ENCODE measurements at regions not wholly inside any gene's neighbourhood (a gene's known extent, or its start where the extent isn't known, plus 50 kb on each side); places are given as distances from the start of the nearest gene placed in this dataset.

DNA sequence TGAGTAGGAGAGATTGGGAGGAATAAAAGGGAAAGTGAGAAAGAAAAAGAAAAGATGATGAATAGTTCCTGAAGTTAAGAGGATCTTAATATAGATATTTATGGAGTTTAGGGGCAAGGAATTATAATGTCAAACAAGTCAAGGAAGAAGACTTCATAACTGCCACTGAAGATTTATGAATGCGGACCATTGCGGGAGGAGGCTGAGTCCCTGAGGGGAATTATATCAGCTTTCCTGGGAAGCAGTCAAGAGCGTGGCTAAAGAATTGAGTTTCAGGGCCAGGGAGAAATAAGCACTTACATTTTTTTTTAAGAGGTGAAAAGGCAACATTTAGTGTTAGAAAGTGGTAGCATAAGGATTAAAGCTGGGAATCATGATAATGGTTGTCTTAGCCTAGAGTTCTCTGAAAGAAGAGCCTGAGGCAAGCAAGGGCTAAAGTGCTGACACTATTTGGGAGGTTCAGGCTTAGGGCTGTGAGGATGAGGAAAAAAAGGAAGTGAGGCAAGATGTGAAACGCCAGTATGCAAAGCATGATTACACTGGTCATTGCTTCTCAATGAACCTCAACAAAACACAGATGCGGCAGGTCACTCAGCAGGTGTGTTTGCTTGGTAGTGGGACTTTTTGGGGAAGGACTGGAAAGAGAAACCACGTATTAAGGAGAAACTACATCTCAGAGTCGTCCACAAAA is 217.1 kb downstream of the SLC4A3 start:
- ChIA-PET CTCF (interaction anchor here (0.5 kb wide), 1 partner anchor 169 kb away, joined by 3 read pairs; no protein-coding TSS in a partner anchor), POLR2A (no interaction called here)
- DNase-seq (ENCODE audit: extremely low spot score), result no peak
- no peak for TF ChIP-seq FOXM1 (IDR thresholded peaks at IDR 0.05; ENCODE audit: borderline replicate concordance)
- TF ChIP-seq, protein P1, sequence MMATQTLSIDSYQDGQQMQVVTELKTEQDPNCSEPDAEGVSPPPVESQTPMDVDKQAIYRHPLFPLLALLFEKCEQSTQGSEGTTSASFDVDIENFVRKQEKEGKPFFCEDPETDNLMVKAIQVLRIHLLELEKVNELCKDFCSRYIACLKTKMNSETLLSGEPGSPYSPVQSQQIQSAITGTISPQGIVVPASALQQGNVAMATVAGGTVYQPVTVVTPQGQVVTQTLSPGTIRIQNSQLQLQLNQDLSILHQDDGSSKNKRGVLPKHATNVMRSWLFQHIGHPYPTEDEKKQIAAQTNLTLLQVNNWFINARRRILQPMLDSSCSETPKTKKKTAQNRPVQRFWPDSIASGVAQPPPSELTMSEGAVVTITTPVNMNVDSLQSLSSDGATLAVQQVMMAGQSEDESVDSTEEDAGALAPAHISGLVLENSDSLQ (IDR thresholded peaks at IDR 0.05), result peak; percentile 84
- TF ChIP-seq BHLHE40 (IDR thresholded peaks at IDR 0.05; ENCODE audit: borderline replicate concordance), result no peak

DNA sequence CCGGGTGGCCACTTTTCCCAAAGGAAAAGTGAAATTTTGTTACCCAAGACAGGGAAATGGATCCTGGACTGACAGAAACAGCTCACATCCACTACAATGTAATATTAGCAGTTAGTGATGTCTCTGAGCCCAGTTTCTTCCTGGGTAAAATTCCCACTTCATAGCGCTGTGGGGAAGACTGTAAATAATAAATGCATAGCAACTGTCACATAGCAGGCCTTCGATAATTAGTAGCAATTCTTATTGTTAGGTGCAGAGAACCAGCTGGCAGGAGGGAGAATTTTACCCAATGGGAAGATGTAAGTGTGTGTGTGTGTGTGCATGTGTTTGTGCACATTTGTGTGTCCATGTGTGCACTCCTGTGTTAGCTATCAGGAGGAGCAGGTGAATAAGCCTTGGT is 221.5 kb downstream of the SLC4A3 start:
- ChIA-PET POLR2A (no interaction called here), CTCF (interaction anchor here (0.9 kb wide), 1 partner anchor 22 kb away, joined by 4 read pairs; no protein-coding TSS in a partner anchor)
- TF ChIP-seq ARNT (IDR thresholded peaks at IDR 0.05) (no peak), FOXM1 (IDR thresholded peaks at IDR 0.05; ENCODE audit: borderline replicate concordance) (no peak)
- DNase-seq (ENCODE audit: extremely low spot score), result no peak

DNA sequence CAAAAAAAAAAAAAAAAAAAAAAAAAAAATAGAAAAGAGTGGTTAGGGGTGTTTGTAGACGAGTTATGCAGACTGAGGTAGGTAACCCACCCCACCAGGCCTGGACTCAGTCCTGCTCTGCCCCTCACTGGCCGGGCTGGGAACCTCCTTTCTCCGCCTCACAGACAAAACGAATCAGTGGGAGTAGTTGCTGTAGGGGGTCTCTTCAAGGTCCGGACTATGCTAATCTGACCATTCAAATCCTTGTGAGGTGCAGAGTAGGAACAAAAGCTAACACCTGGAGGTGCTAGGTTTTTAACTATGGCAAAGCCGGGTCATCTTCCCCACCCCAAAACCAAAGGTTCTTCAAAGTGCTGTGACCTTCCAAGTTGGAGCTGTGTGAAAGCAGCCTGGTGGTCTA is 223.7 kb downstream of the SLC4A3 start:
- CTCF ChIA-PET, result interaction anchor here (0.7 to 1.0 kb wide), 2 partner anchors 20 to 106 kb away, joined by 4 to 7 read pairs; no protein-coding TSS in a partner anchor
- TF ChIP-seq ZNF384 (IDR thresholded peaks at IDR 0.05) (no peak), NFRKB (IDR thresholded peaks at IDR 0.05) (no peak), SP1 (IDR thresholded peaks at IDR 0.05) (no peak), FOXA1 (IDR thresholded peaks at IDR 0.05) (no peak), ELF4 (IDR thresholded peaks at IDR 0.05) (no peak), HDGF (IDR thresholded peaks at IDR 0.05; ENCODE audit: borderline replicate concordance) (no peak), TARDBP (IDR thresholded peaks at IDR 0.05) (no peak), FOXK2 (IDR thresholded peaks at IDR 0.05) (no peak), CTBP1 (IDR thresholded peaks at IDR 0.05; ENCODE audit: borderline replicate concordance) (no peak), LEF1 (IDR thresholded peaks at IDR 0.05; ENCODE audit: borderline replicate concordance) (no peak), ARNT (IDR thresholded peaks at IDR 0.05) (no peak), FOXM1 (IDR thresholded peaks at IDR 0.05; ENCODE audit: borderline replicate concordance) (no peak), SUZ12 (IDR thresholded peaks at IDR 0.05) (no peak), L3MBTL2 (conservative IDR thresholded peaks at IDR 0.05) (no peak)
- TF ChIP-seq, protein P1 (IDR thresholded peaks at IDR 0.05), result no peak
- DNase-seq (ENCODE audit: extremely low spot score), result peak; percentile 21
- POLR2A ChIA-PET, result no interaction called here

DNA sequence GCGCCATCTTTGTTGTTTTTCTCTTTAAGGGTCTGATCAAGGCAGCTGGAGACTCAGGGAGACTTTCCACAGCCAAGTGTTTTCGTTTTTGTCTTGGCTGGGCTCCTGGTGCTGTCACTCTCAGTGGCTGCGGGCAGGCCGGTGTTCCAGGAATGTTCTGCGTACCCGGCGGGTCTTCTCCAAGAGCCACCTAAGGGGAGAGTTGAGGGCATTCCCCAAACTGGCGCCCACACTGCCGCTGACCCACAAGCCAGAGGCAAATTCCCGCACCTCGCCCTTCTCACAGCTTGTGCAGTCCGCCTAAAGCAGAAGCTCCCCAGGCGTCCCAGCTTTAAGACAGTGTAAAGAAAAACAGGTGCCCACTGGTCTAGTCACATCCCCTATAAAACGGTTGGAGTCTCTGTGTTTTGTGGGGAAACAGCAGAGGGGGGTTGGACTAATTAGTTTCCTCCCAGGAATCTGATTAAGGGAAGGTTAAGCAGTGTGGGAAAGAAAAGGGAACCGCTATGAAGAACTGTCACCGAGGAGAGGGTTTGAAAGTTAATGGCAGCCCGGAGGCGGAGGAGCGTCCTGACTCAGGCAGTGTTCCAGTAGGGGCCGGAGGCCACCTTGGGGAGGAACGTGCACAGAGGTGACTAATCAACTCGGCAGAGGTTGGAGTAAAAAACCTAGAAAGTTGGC is 224.5 kb downstream of the SLC4A3 start:
- no peak for TF ChIP-seq LEF1 (IDR thresholded peaks at IDR 0.05; ENCODE audit: borderline replicate concordance)
- TF ChIP-seq SUZ12 (IDR thresholded peaks at IDR 0.05), result no peak
- no peak for TF ChIP-seq NFRKB (IDR thresholded peaks at IDR 0.05)
- no peak for TF ChIP-seq L3MBTL2 (conservative IDR thresholded peaks at IDR 0.05)
- TF ChIP-seq FOXK2 (IDR thresholded peaks at IDR 0.05), result no peak
- no peak for TF ChIP-seq BHLHE40 (IDR thresholded peaks at IDR 0.05; ENCODE audit: borderline replicate concordance)
- no peak for TF ChIP-seq ELF4 (IDR thresholded peaks at IDR 0.05)
- no peak for TF ChIP-seq CTBP1 (IDR thresholded peaks at IDR 0.05; ENCODE audit: borderline replicate concordance)
- no peak for TF ChIP-seq FOXM1 (IDR thresholded peaks at IDR 0.05; ENCODE audit: borderline replicate concordance)
- no peak for TF ChIP-seq FOXA1 (IDR thresholded peaks at IDR 0.05)
- no peak for TF ChIP-seq ARNT (IDR thresholded peaks at IDR 0.05)
- TF ChIP-seq, protein P1 (IDR thresholded peaks at IDR 0.05), result no peak
- no peak for TF ChIP-seq TARDBP (IDR thresholded peaks at IDR 0.05)
- TF ChIP-seq SP1 (IDR thresholded peaks at IDR 0.05), result no peak
- TF ChIP-seq ZNF384 (IDR thresholded peaks at IDR 0.05), result no peak
- TF ChIP-seq HDGF (IDR thresholded peaks at IDR 0.05; ENCODE audit: borderline replicate concordance), result no peak
- ChIA-PET POLR2A (no interaction called here), CTCF (no interaction called here)
- peak; percentile 45 for DNase-seq (ENCODE audit: extremely low spot score)

DNA sequence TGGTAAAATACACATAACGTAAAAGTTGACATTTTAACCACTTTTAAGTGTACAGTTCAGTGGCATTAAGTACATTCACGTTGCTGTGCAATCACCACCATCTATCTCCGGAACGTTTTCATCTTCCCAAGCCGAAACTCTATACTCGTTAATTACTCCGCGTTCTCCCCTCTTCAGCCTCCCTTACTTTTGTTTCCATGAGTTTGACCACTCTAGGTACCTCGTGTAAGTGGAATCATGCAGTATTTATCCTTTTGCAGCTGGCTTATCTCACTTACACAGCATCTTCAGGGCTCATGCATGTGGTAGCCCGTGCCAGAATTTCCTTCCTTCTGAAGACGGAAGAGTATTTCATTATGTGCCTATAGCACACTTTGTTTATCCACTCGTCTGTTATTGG is 225.2 kb downstream of the SLC4A3 start:
- POLR2A ChIA-PET, result no interaction called here
- CTCF ChIA-PET, result no interaction called here
- TF ChIP-seq NFRKB (IDR thresholded peaks at IDR 0.05) (no peak), LEF1 (IDR thresholded peaks at IDR 0.05; ENCODE audit: borderline replicate concordance) (no peak), FOXM1 (IDR thresholded peaks at IDR 0.05; ENCODE audit: borderline replicate concordance) (no peak), L3MBTL2 (conservative IDR thresholded peaks at IDR 0.05) (no peak), SP1 (IDR thresholded peaks at IDR 0.05) (no peak), TARDBP (IDR thresholded peaks at IDR 0.05) (no peak), FOXK2 (IDR thresholded peaks at IDR 0.05) (no peak), ELF4 (IDR thresholded peaks at IDR 0.05) (no peak), ZNF384 (IDR thresholded peaks at IDR 0.05) (no peak), HDGF (IDR thresholded peaks at IDR 0.05; ENCODE audit: borderline replicate concordance) (no peak), SUZ12 (IDR thresholded peaks at IDR 0.05) (no peak), BHLHE40 (IDR thresholded peaks at IDR 0.05; ENCODE audit: borderline replicate concordance) (no peak), FOXA1 (IDR thresholded peaks at IDR 0.05) (no peak), ARNT (IDR thresholded peaks at IDR 0.05) (no peak), CTBP1 (IDR thresholded peaks at IDR 0.05; ENCODE audit: borderline replicate concordance) (no peak)
- TF ChIP-seq, protein P1 (IDR thresholded peaks at IDR 0.05), result no peak
- no peak for DNase-seq (ENCODE audit: extremely low spot score)

Measured in HEK293T (cell line).